GM12878 (cell line): ENCODE measurements at regions not wholly inside any gene's neighbourhood (a gene's known extent, or its start where the extent isn't known, plus 50 kb on each side); places are given as distances from the start of the nearest gene placed in this dataset.

Experiments
- KDM1A ChIP-seq: fragments of 200-600 bp; sonication (generic); IDR thresholded peaks from 2 replicates; pipeline ENCODE4 v1.6.1; 2016; ENCODE audit warnings: borderline replicate concordance
- MEF2A ChIP-seq: IDR thresholded peaks from 2 replicates; pipeline ENCODE4 v1.6.1; 2011; ENCODE audit warnings: low read depth, mild to moderate bottlenecking, low read length, moderate library complexity; ENCODE audit not compliant: insufficient read depth
- NR2C1 ChIP-seq: fragments of 450-650 bp; IDR thresholded peaks from 2 replicates; pipeline ENCODE4 v1.6.1; 2017; ENCODE audit warnings: antibody characterized with exemption, mild to moderate bottlenecking, moderate library complexity
- RCOR1 ChIP-seq: conservative IDR thresholded peaks from 2 replicates; pipeline ENCODE4 v1.6.1; 2012; ENCODE audit warnings: low read depth, low read length, improper control_type of control experiment
- RUNX3 ChIP-seq: IDR thresholded peaks from 2 replicates; pipeline ENCODE4 v1.6.1; 2012; ENCODE audit warnings: low read length, inconsistent platforms
- SRF ChIP-seq, 2 experiments: IDR thresholded peaks; 2 replicates each; pipeline ENCODE4 v1.6.1; 2011; ENCODE audit warnings: low read depth in 2 of 2, low read length in 2 of 2, mild to moderate bottlenecking in 1 of 2, moderate library complexity in 1 of 2
- YY1 ChIP-seq: IDR thresholded peaks from 2 replicates; pipeline ENCODE4 v1.6.1; 2011; ENCODE audit warnings: low read depth, mild to moderate bottlenecking, low read length
- TF ChIP-seq, protein P1 (sequence below), 3 experiments: IDR thresholded peaks in 2 of 3; conservative IDR thresholded peaks in 1 of 3; 2 replicates each; pipeline ENCODE4 v1.5.1; 2011; ENCODE audit warnings: low read depth in 3 of 3, low read length in 3 of 3, mild to moderate bottlenecking in 3 of 3, control low read depth in 2 of 3, moderate library complexity in 2 of 3, inconsistent platforms in 1 of 3, mixed read lengths in 1 of 3; ENCODE audit not compliant: control insufficient read depth in 2 of 3, insufficient read depth in 1 of 3; ENCODE audit errors: extremely low read depth in 1 of 3
- TF ChIP-seq, protein P2 (sequence below): fragments of 450-650 bp; IDR thresholded peaks from 2 replicates; pipeline ENCODE4 v1.6.1; 2018; ENCODE audit warnings: mild to moderate bottlenecking, low read depth, moderate library complexity; ENCODE audit not compliant: partially characterized antibody

DNA sequence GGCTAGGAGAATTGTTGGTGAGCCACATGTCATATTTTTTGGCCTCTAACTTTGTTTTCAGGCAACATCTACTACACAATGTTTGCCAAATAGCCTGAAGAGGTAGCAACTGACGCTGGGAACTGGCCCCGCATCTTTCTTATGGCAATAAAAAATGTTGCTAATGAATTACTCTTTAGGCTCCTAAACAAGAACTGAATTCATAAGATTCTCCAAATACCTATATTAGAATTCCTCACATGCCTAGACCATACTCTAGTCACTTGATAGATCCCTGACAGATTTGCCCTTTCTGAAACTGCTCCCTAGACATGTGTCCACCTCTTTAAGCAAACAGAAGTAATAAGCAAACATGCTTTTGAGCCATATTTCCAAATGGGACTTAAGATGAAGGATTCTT lies 209.0 kb upstream of the ATXN7L3B start:
- no peak for TF ChIP-seq YY1
- TF ChIP-seq, protein P1, sequence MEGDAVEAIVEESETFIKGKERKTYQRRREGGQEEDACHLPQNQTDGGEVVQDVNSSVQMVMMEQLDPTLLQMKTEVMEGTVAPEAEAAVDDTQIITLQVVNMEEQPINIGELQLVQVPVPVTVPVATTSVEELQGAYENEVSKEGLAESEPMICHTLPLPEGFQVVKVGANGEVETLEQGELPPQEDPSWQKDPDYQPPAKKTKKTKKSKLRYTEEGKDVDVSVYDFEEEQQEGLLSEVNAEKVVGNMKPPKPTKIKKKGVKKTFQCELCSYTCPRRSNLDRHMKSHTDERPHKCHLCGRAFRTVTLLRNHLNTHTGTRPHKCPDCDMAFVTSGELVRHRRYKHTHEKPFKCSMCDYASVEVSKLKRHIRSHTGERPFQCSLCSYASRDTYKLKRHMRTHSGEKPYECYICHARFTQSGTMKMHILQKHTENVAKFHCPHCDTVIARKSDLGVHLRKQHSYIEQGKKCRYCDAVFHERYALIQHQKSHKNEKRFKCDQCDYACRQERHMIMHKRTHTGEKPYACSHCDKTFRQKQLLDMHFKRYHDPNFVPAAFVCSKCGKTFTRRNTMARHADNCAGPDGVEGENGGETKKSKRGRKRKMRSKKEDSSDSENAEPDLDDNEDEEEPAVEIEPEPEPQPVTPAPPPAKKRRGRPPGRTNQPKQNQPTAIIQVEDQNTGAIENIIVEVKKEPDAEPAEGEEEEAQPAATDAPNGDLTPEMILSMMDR (IDR thresholded peaks at IDR 0.05 in 2 of 3, conservative IDR thresholded peaks at IDR 0.05 in 1 of 3; ENCODE audit: control insufficient read depth in 2 of 3, extremely low read depth in 1 of 3, insufficient read depth in 1 of 3, low read depth in 3 of 3, low read length in 3 of 3), result no peak
- TF ChIP-seq, protein P2, sequence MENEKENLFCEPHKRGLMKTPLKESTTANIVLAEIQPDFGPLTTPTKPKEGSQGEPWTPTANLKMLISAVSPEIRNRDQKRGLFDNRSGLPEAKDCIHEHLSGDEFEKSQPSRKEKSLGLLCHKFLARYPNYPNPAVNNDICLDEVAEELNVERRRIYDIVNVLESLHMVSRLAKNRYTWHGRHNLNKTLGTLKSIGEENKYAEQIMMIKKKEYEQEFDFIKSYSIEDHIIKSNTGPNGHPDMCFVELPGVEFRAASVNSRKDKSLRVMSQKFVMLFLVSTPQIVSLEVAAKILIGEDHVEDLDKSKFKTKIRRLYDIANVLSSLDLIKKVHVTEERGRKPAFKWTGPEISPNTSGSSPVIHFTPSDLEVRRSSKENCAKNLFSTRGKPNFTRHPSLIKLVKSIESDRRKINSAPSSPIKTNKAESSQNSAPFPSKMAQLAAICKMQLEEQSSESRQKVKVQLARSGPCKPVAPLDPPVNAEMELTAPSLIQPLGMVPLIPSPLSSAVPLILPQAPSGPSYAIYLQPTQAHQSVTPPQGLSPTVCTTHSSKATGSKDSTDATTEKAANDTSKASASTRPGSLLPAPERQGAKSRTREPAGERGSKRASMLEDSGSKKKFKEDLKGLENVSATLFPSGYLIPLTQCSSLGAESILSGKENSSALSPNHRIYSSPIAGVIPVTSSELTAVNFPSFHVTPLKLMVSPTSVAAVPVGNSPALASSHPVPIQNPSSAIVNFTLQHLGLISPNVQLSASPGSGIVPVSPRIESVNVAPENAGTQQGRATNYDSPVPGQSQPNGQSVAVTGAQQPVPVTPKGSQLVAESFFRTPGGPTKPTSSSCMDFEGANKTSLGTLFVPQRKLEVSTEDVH, result no peak
- no peak for TF ChIP-seq MEF2A
- no peak for TF ChIP-seq KDM1A
- no peak for TF ChIP-seq SRF (IDR thresholded peaks at IDR 0.05; ENCODE audit: low read depth in 2 of 2, low read length in 2 of 2)
- no peak for TF ChIP-seq RCOR1
- no peak for TF ChIP-seq NR2C1
- TF ChIP-seq RUNX3, result no peak
